ENCODE measurements at regions not wholly inside any gene's neighbourhood (a gene's known extent, or its start where the extent isn't known, plus 50 kb on each side); places are given as distances from the start of the nearest gene placed in this dataset.

GRCh38 chr10:81502677-81503359, 372.2 kb upstream of the NRG3 start:
- TF ChIP-seq TAF1 (IDR thresholded peaks at IDR 0.05; ENCODE audit: borderline replicate concordance, insufficient read depth, low read length) (no peak), FOXP2 (optimal IDR thresholded peaks at IDR 0.05; ENCODE audit: borderline replicate concordance, extremely low read depth, extremely low read length, insufficient read depth) (no peak), REST (IDR thresholded peaks at IDR 0.05; ENCODE audit: insufficient read depth in 1 of 2, low read depth in 2 of 2, low read length in 2 of 2) (no peak), SIN3A (IDR thresholded peaks at IDR 0.05; ENCODE audit: borderline replicate concordance, insufficient read depth, low read length) (no peak), POLR2AphosphoS5 (IDR thresholded peaks at IDR 0.05; ENCODE audit: low read depth, low read length) (no peak)

GRCh38 chr10:81514811-81515210, 360.2 kb upstream of the NRG3 start:
- TF ChIP-seq POLR2AphosphoS5 (IDR thresholded peaks at IDR 0.05; ENCODE audit: low read depth, low read length) (no peak), SIN3A (IDR thresholded peaks at IDR 0.05; ENCODE audit: borderline replicate concordance, insufficient read depth, low read length) (no peak), FOXP2 (optimal IDR thresholded peaks at IDR 0.05; ENCODE audit: borderline replicate concordance, extremely low read depth, extremely low read length, insufficient read depth) (no peak), TAF1 (IDR thresholded peaks at IDR 0.05; ENCODE audit: borderline replicate concordance, insufficient read depth, low read length) (no peak), REST (IDR thresholded peaks at IDR 0.05; ENCODE audit: insufficient read depth in 1 of 2, low read depth in 2 of 2, low read length in 2 of 2) (no peak)

GRCh38 chr10:81520688-81521087, 354.3 kb upstream of the NRG3 start:
- TF ChIP-seq TAF1 (IDR thresholded peaks at IDR 0.05; ENCODE audit: borderline replicate concordance, insufficient read depth, low read length) = no peak
- no peak for TF ChIP-seq SIN3A (IDR thresholded peaks at IDR 0.05; ENCODE audit: borderline replicate concordance, insufficient read depth, low read length)

GRCh38 chr10:81524467-81524866, 350.5 kb upstream of the NRG3 start:
- TF ChIP-seq POLR2AphosphoS5 (IDR thresholded peaks at IDR 0.05; ENCODE audit: low read depth, low read length) = no peak
- TF ChIP-seq REST (IDR thresholded peaks at IDR 0.05; ENCODE audit: insufficient read depth in 1 of 2, low read depth in 2 of 2, low read length in 2 of 2) = no peak
- TF ChIP-seq TAF1 (IDR thresholded peaks at IDR 0.05; ENCODE audit: borderline replicate concordance, insufficient read depth, low read length) = no peak
- no peak for TF ChIP-seq SIN3A (IDR thresholded peaks at IDR 0.05; ENCODE audit: borderline replicate concordance, insufficient read depth, low read length)
- no peak for TF ChIP-seq FOXP2 (optimal IDR thresholded peaks at IDR 0.05; ENCODE audit: borderline replicate concordance, extremely low read depth, extremely low read length, insufficient read depth)

- TF ChIP-seq TAF1 (IDR thresholded peaks at IDR 0.05; ENCODE audit: borderline replicate concordance, insufficient read depth, low read length) (no peak), SIN3A (IDR thresholded peaks at IDR 0.05; ENCODE audit: borderline replicate concordance, insufficient read depth, low read length) (no peak), POLR2AphosphoS5 (IDR thresholded peaks at IDR 0.05; ENCODE audit: low read depth, low read length) (no peak), FOXP2 (optimal IDR thresholded peaks at IDR 0.05; ENCODE audit: borderline replicate concordance, extremely low read depth, extremely low read length, insufficient read depth) (no peak), REST (IDR thresholded peaks at IDR 0.05; ENCODE audit: insufficient read depth in 1 of 2, low read depth in 2 of 2, low read length in 2 of 2) (no peak)
Observed at GRCh38 chr10:81532403-81532802, 342.6 kb upstream of the NRG3 start.

Measured in PFSK-1 (cell line).